ENCODE measurements at regions not wholly inside any gene's neighbourhood (a gene's known extent, or its start where the extent isn't known, plus 50 kb on each side); places are given as distances from the start of the nearest gene placed in this dataset.

- H3K36me3 Mint-ChIP-seq (ENCODE audit: low read depth), result no peaks in the 10 kb centered on the region
- peaks cover 70% of the 10 kb centered on the region for H3K27me3 Mint-ChIP-seq
- H3K27ac Mint-ChIP-seq, result no peak overlapping the region
- H3K9me3 Mint-ChIP-seq, result no peaks in the 10 kb centered on the region
- no peak for DNase-seq
- peaks cover 15% of the 10 kb centered on the region for H3K4me1 Mint-ChIP-seq (ENCODE audit: low read depth)
- no peak overlapping the region for H3K4me3 Mint-ChIP-seq
Observed at GRCh38 chr1:87203904-87204303, 124.8 kb upstream of the LMO4 start.

GRCh38 chr1:87204441-87204840 is 124.2 kb upstream of the LMO4 start:
- H3K27me3 Mint-ChIP-seq, result peaks cover 71% of the 10 kb centered on the region
- no peak overlapping the region for H3K27ac Mint-ChIP-seq
- H3K4me3 Mint-ChIP-seq, result no peak overlapping the region
- DNase-seq, result no peak
- H3K9me3 Mint-ChIP-seq, result no peaks in the 10 kb centered on the region
- no peaks in the 10 kb centered on the region for H3K36me3 Mint-ChIP-seq (ENCODE audit: low read depth)
- H3K4me1 Mint-ChIP-seq (ENCODE audit: low read depth), result peaks cover 18% of the 10 kb centered on the region

DNA sequence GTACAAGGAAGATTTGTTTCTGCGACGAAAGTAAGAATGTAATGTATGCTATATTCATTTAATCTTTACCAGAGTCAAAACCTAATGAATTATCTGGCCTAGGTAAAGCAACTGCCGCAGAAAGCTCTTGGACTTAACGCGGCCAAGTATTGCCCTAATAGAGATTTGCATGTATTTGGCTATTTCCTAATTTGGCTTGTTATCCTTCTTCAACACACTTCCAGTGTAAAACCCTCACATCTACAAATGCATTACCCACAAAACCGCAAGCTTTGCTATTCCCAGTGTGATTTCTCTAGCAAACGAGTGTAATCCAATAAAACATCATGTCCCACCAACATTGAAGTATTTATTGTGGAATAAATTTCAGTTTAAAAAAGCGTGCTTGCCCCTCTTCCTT is 123.8 kb upstream of the LMO4 start:
- no peak for DNase-seq
- no peaks in the 10 kb centered on the region for H3K9me3 Mint-ChIP-seq
- H3K4me3 Mint-ChIP-seq, result no peak overlapping the region
- H3K4me1 Mint-ChIP-seq (ENCODE audit: low read depth), result peaks cover 18% of the 10 kb centered on the region
- H3K27me3 Mint-ChIP-seq, result peaks cover 66% of the 10 kb centered on the region
- H3K27ac Mint-ChIP-seq, result no peak overlapping the region
- no peaks in the 10 kb centered on the region for H3K36me3 Mint-ChIP-seq (ENCODE audit: low read depth)

- Mint-ChIP-seq H3K27me3 (peaks cover 60% of the 10 kb centered on the region), H3K36me3 (ENCODE audit: low read depth) (no peaks in the 10 kb centered on the region), H3K9me3 (no peaks in the 10 kb centered on the region), H3K27ac (no peak overlapping the region), H3K4me1 (ENCODE audit: low read depth) (peaks cover 18% of the 10 kb centered on the region), H3K4me3 (no peak overlapping the region)
- DNase-seq, result no peak
Observed at GRCh38 chr1:87206044-87206831, 122.4 kb upstream of the LMO4 start.

- H3K4me1 Mint-ChIP-seq (ENCODE audit: low read depth), result peaks cover 10% of the 10 kb centered on the region
- no peaks in the 10 kb centered on the region for H3K36me3 Mint-ChIP-seq (ENCODE audit: low read depth)
- H3K27me3 Mint-ChIP-seq, result peaks cover 48% of the 10 kb centered on the region
- no peak overlapping the region for H3K4me3 Mint-ChIP-seq
- no peaks in the 10 kb centered on the region for H3K9me3 Mint-ChIP-seq
- no peak for DNase-seq
- H3K27ac Mint-ChIP-seq, result no peak overlapping the region
Observed at GRCh38 chr1:87208080-87208479, 120.6 kb upstream of the LMO4 start.

DNA sequence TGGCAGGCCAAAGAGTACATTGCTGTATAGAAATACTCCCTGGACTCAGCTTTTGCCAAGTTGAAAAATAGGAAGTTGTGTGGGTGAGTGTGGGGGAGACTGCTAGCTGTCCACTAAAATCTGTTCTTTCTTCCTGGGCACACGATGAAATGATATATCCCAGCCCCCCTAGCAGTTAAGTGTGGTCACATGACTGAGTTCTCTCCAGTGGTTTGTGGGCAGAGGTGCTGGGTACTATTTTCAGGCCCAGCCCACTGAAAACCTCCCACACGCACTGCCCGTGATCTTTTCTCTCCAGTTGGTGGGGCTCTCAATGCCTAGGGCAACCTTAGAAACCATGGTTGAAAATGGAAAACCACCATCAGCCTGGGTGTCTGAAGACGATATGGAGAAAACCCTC is 119.7 kb upstream of the LMO4 start:
- Mint-ChIP-seq H3K27ac (no peak overlapping the region), H3K27me3 (peaks cover 46% of the 10 kb centered on the region), H3K4me1 (ENCODE audit: low read depth) (peaks cover 5% of the 10 kb centered on the region), H3K36me3 (ENCODE audit: low read depth) (no peaks in the 10 kb centered on the region), H3K9me3 (no peaks in the 10 kb centered on the region), H3K4me3 (no peak overlapping the region)
- DNase-seq, result no peak

GRCh38 chr1:87210151-87210550 is 118.5 kb upstream of the LMO4 start:
- DNase-seq, result no peak
- peaks cover 34% of the 10 kb centered on the region for H3K27me3 Mint-ChIP-seq
- H3K4me1 Mint-ChIP-seq (ENCODE audit: low read depth), result peaks cover 3% of the 10 kb centered on the region
- no peaks in the 10 kb centered on the region for H3K36me3 Mint-ChIP-seq (ENCODE audit: low read depth)
- H3K9me3 Mint-ChIP-seq, result peaks cover 5% of the 10 kb centered on the region
- H3K4me3 Mint-ChIP-seq, result no peak overlapping the region
- H3K27ac Mint-ChIP-seq, result no peak overlapping the region

DNA sequence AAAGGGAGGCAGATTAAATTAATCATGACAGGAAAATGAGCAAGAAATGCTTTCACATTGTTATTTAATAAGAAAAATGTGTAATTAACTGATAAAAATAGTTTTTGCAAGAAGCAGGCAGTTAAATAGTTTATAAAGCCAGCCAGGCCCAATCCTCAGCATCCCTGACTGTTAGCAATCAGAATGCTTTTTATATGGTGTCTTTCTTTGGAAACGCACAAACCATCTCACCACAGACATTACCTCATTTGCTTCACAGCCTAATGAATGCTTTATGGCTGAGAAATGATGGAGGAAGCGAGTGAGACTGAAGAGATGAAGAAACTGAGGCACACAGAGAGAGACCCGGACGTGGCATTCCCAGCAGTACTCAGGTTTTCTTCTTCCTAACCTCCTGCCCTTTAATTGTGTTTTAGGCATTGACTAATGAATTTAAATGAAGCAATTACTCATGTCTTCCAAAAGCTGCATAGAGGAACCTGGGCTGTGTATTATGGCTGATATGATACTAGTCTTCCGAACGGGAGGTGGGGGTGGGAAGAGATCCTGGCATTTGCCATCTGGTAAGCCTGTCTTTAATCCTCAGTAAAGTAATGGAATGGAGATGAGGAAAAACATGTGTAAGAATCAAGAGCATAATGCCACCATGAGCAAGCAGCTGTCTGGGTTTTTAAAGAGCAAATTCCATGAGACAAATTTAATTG is 116.1 kb upstream of the LMO4 start:
- Mint-ChIP-seq H3K4me1 (ENCODE audit: low read depth) (peaks cover 3% of the 10 kb centered on the region), H3K27me3 (peaks cover 21% of the 10 kb centered on the region)

GRCh38 chr1:87213135-87213515 is 115.6 kb upstream of the LMO4 start:
- Mint-ChIP-seq H3K27ac (no peak overlapping the region), H3K4me1 (ENCODE audit: low read depth) (peaks cover 3% of the 10 kb centered on the region), H3K27me3 (peaks cover 19% of the 10 kb centered on the region), H3K36me3 (ENCODE audit: low read depth) (no peaks in the 10 kb centered on the region), H3K4me3 (no peak overlapping the region), H3K9me3 (peaks cover 15% of the 10 kb centered on the region)
- DNase-seq, result no peak

More for the DNA sequence above, 116.1 kb upstream of the LMO4 start:
- DNase-seq, result no peak
- Mint-ChIP-seq H3K9me3 (peaks cover 15% of the 10 kb centered on the region), H3K27ac (no peak overlapping the region), H3K36me3 (ENCODE audit: low read depth) (no peaks in the 10 kb centered on the region), H3K4me3 (no peak overlapping the region)

DNA sequence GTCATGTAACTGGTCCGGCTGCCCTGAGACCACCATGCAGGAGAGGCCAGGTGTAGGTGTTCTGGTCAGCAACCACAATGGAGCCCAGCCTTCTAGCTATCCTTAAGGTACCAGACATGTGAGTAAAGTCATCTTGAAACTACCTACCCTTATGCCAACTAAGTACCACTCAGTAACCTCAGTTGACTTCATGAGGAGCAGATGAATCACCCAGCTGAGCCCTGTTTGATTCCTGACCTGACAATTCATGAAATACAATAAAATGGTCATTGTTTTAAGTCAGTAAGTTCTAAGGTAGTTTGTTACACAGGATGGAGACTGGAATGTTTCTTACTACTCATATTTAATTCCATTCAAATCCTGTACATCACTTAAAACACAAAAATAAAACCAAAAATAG is 113.1 kb upstream of the LMO4 start:
- no peak for DNase-seq
- Mint-ChIP-seq H3K9me3 (peaks cover 15% of the 10 kb centered on the region), H3K4me1 (ENCODE audit: low read depth) (no peaks in the 10 kb centered on the region), H3K36me3 (ENCODE audit: low read depth) (no peaks in the 10 kb centered on the region), H3K4me3 (no peak overlapping the region), H3K27ac (no peak overlapping the region), H3K27me3 (peaks cover 13% of the 10 kb centered on the region)

- Mint-ChIP-seq H3K27ac (no peak overlapping the region), H3K27me3 (no peaks in the 10 kb centered on the region), H3K4me1 (ENCODE audit: low read depth) (no peaks in the 10 kb centered on the region), H3K4me3 (no peak overlapping the region), H3K36me3 (ENCODE audit: low read depth) (no peaks in the 10 kb centered on the region), H3K9me3 (peaks cover 16% of the 10 kb centered on the region)
- DNase-seq, result no peak
Observed at GRCh38 chr1:87218618-87219017, 110.1 kb upstream of the LMO4 start.

GRCh38 chr1:87219141-87219540 is 109.5 kb upstream of the LMO4 start:
- no peaks in the 10 kb centered on the region for H3K36me3 Mint-ChIP-seq (ENCODE audit: low read depth)
- H3K9me3 Mint-ChIP-seq, result peaks cover 17% of the 10 kb centered on the region
- no peaks in the 10 kb centered on the region for H3K27me3 Mint-ChIP-seq
- H3K27ac Mint-ChIP-seq, result no peak overlapping the region
- no peak overlapping the region for H3K4me3 Mint-ChIP-seq
- H3K4me1 Mint-ChIP-seq (ENCODE audit: low read depth), result no peaks in the 10 kb centered on the region
- DNase-seq, result no peak

- Mint-ChIP-seq H3K4me1 (ENCODE audit: low read depth) (peaks cover 2% of the 10 kb centered on the region), H3K27ac (no peak overlapping the region)
Observed at GRCh38 chr1:87219626-87220025, 109.1 kb upstream of the LMO4 start.

GRCh38 chr1:87220993-87221392 is 107.7 kb upstream of the LMO4 start:
- Mint-ChIP-seq H3K9me3 (peaks cover 7% of the 10 kb centered on the region), H3K4me1 (ENCODE audit: low read depth) (peaks cover 2% of the 10 kb centered on the region), H3K27ac (no peak overlapping the region), H3K4me3 (no peak overlapping the region), H3K36me3 (ENCODE audit: low read depth) (no peaks in the 10 kb centered on the region), H3K27me3 (no peaks in the 10 kb centered on the region)
- no peak for DNase-seq

More at GRCh38 chr1:87219626-87220025, 109.1 kb upstream of the LMO4 start:
- Mint-ChIP-seq H3K4me3 (no peak overlapping the region), H3K36me3 (ENCODE audit: low read depth) (no peaks in the 10 kb centered on the region), H3K9me3 (peaks cover 17% of the 10 kb centered on the region), H3K27me3 (no peaks in the 10 kb centered on the region)
- no peak for DNase-seq

GRCh38 chr1:87224201-87224600 is 104.5 kb upstream of the LMO4 start:
- no peaks in the 10 kb centered on the region for H3K27me3 Mint-ChIP-seq
- no peak overlapping the region for H3K4me3 Mint-ChIP-seq
- no peak overlapping the region for H3K27ac Mint-ChIP-seq
- no peaks in the 10 kb centered on the region for H3K36me3 Mint-ChIP-seq (ENCODE audit: low read depth)
- H3K4me1 Mint-ChIP-seq (ENCODE audit: low read depth), result peaks cover 2% of the 10 kb centered on the region
- no peak for DNase-seq
- peaks cover 2% of the 10 kb centered on the region for H3K9me3 Mint-ChIP-seq
